ENCODE measurements at regions not wholly inside any gene's neighbourhood (a gene's known extent, or its start where the extent isn't known, plus 50 kb on each side); places are given as distances from the start of the nearest gene placed in this dataset.

- 45% methylated on average over 3 of the region's 3 CpGs for WGBS (ENCODE audit: missing lambda C conversion rate)
- H3K4me3 ChIP-seq = no peak overlapping the region
- DNase-seq (ENCODE audit: low read depth in 1 of 2, low spot score in 1 of 2) (peak in 1 of 2 experiments; percentile 53), FAIRE-seq (no peak), ATAC-seq (peak; percentile 74 to 79; a peak in 5 of 6 replicates)
- H3K4me2 ChIP-seq = no peak overlapping the region
- H3K27ac ChIP-seq = no peak overlapping the region
- H3K4me1 ChIP-seq = no peaks in the 10 kb centered on the region
- H3K9me3 ChIP-seq = no peaks in the 10 kb centered on the region
- ChIA-PET CTCF (interaction anchor here (0.6 to 3.0 kb wide), 9 partner anchors 12 to 732 kb away, joined by 3 to 21 read pairs (median 4); no protein-coding TSS in a partner anchor), POLR2A (no interaction called here)
- TF ChIP-seq CTCF (IDR thresholded peaks at IDR 0.05) (peak; percentile 52), RAD21 (conservative IDR thresholded peaks at IDR 0.05 in 1 of 2, IDR thresholded peaks at IDR 0.05 in 1 of 2) (peak; percentile 70 to 72), SMC3 (IDR thresholded peaks at IDR 0.05) (peak; percentile 54; the same call in 2 of the 3 replicates)
- TF ChIP-seq, protein P1, sequence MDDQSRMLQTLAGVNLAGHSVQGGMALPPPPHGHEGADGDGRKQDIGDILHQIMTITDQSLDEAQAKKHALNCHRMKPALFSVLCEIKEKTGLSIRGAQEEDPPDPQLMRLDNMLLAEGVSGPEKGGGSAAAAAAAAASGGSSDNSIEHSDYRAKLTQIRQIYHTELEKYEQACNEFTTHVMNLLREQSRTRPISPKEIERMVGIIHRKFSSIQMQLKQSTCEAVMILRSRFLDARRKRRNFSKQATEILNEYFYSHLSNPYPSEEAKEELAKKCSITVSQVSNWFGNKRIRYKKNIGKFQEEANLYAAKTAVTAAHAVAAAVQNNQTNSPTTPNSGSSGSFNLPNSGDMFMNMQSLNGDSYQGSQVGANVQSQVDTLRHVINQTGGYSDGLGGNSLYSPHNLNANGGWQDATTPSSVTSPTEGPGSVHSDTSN (IDR thresholded peaks at IDR 0.05) = no peak
- TF ChIP-seq, protein P2, sequence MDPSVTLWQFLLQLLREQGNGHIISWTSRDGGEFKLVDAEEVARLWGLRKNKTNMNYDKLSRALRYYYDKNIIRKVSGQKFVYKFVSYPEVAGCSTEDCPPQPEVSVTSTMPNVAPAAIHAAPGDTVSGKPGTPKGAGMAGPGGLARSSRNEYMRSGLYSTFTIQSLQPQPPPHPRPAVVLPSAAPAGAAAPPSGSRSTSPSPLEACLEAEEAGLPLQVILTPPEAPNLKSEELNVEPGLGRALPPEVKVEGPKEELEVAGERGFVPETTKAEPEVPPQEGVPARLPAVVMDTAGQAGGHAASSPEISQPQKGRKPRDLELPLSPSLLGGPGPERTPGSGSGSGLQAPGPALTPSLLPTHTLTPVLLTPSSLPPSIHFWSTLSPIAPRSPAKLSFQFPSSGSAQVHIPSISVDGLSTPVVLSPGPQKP (IDR thresholded peaks at IDR 0.05; ENCODE audit: low read depth, low read length) = no peak
Measured at GRCh38 chr2:192286093-192286701, 91.5 kb upstream of the TMEFF2 start.

DNA sequence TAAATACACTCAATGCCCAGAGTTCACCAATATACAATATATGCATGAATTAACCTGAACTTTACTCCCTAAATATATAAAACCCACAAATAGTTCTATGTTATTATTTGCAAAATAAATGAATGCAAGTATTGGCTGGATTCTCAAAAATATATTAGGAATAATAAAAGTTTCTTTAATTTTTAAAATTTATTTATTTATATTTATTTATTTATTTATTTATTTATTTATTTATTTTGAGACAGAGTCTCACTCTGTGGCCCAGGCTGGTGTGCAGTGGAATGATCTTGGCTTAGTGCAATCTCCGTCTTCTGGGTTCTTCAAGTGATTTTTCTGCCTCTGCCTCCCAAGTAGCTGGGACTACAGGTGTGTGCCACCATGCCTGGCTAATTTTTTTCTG is 88.7 kb upstream of the TMEFF2 start:
- FAIRE-seq (no peak), ATAC-seq (no peak), DNase-seq (ENCODE audit: low read depth in 1 of 2, low spot score in 1 of 2) (no peak)
- WGBS (ENCODE audit: missing lambda C conversion rate) = 80% methylated on average over 1 of the region's 1 CpG
- Histone ChIP-seq H3K4me1 (no peaks in the 10 kb centered on the region), H3K9me3 (no peaks in the 10 kb centered on the region), H3K4me2 (no peak overlapping the region), H3K4me3 (no peak overlapping the region), H3K27ac (no peak overlapping the region)
- CTCF ChIA-PET = no interaction called here
- POLR2A ChIA-PET = no interaction called here
- TF ChIP-seq POLR2AphosphoS2 (conservative IDR thresholded peaks at IDR 0.05; ENCODE audit: low read length) = no peak
- TF ChIP-seq RFX5 (IDR thresholded peaks at IDR 0.05) = no peak
- no peak for TF ChIP-seq JUN (IDR thresholded peaks at IDR 0.05)
- TF ChIP-seq, protein P3, sequence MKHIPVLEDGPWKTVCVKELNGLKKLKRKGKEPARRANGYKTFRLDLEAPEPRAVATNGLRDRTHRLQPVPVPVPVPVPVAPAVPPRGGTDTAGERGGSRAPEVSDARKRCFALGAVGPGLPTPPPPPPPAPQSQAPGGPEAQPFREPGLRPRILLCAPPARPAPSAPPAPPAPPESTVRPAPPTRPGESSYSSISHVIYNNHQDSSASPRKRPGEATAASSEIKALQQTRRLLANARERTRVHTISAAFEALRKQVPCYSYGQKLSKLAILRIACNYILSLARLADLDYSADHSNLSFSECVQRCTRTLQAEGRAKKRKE (CRISPR knock-in tag; IDR thresholded peaks at IDR 0.05; ENCODE audit: low read depth) = no peak
- no peak for TF ChIP-seq RNF2 (IDR thresholded peaks at IDR 0.05; ENCODE audit: borderline replicate concordance, low read depth)
- no peak for TF ChIP-seq CTCF (IDR thresholded peaks at IDR 0.05)
- no peak for TF ChIP-seq EP300 (IDR thresholded peaks at IDR 0.05)
- no peak for TF ChIP-seq ZFP36 (IDR thresholded peaks at IDR 0.05; ENCODE audit: borderline replicate concordance, partially characterized antibody)
- no peak for TF ChIP-seq ZSCAN20 (CRISPR knock-in tag; IDR thresholded peaks at IDR 0.05)
- TF ChIP-seq HES2 (IDR thresholded peaks at IDR 0.05) = no peak
- no peak for TF ChIP-seq ZNF302 (CRISPR knock-in tag; IDR thresholded peaks at IDR 0.05)
- TF ChIP-seq EHF (CRISPR knock-in tag; IDR thresholded peaks at IDR 0.05) = no peak
- TF ChIP-seq POLR2A (IDR thresholded peaks at IDR 0.05; ENCODE audit: low read length) = no peak
- TF ChIP-seq KDM1A (IDR thresholded peaks at IDR 0.05; ENCODE audit: low read depth) = no peak
- no peak for TF ChIP-seq CBX8 (IDR thresholded peaks at IDR 0.05)
- TF ChIP-seq ESRRA (IDR thresholded peaks at IDR 0.05; ENCODE audit: borderline replicate concordance, low read length) = no peak
- no peak for TF ChIP-seq FOSB (CRISPR knock-in tag; IDR thresholded peaks at IDR 0.05)
- TF ChIP-seq JUNB (IDR thresholded peaks at IDR 0.05) = no peak
